GM21423 (cell line): ENCODE measurements at regions not wholly inside any gene's neighbourhood (a gene's known extent, or its start where the extent isn't known, plus 50 kb on each side); places are given as distances from the start of the nearest gene placed in this dataset.

Source experiments
- ATAC-seq: cut with Tn5 transposase; IDR thresholded peaks from one replicate; pipeline ENCODE4 v1.9.1; 2021; ENCODE audit warnings: mild to moderate bottlenecking, moderate library complexity; ENCODE audit not compliant: unreplicated experiment

GRCh38 chr4:43343298-43343697, 450.8 kb downstream of the GRXCR1 start:
- ATAC-seq, result no peak

- no peak for ATAC-seq
These were observed 452.9 kb downstream of the GRXCR1 start for GRCh38 chr4:43345323-43345925.

DNA sequence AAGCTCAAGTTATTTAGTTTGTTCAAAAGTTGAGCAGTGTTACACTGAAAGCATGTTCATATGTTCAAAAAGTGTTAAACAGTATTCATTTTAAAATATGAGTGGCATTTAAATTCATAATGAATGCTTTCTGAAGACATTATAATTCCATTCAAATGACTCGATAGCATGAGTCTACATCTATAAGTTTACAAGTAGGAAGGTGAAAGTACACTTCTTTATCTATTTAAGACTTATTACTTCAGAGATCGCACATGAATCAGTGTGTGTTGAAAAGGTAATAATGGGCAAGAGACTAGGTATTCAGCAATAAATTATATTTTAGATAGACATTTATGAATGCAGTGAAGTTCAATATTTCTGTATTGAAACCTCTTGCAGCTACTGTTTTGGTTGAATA, 456.1 kb downstream of the GRXCR1 start:
- no peak for ATAC-seq

GRCh38 chr4:43351970-43352806, 459.7 kb downstream of the GRXCR1 start:
- no peak for ATAC-seq

- no peak for ATAC-seq
These were observed 460.3 kb downstream of the GRXCR1 start for GRCh38 chr4:43352859-43353258.

DNA sequence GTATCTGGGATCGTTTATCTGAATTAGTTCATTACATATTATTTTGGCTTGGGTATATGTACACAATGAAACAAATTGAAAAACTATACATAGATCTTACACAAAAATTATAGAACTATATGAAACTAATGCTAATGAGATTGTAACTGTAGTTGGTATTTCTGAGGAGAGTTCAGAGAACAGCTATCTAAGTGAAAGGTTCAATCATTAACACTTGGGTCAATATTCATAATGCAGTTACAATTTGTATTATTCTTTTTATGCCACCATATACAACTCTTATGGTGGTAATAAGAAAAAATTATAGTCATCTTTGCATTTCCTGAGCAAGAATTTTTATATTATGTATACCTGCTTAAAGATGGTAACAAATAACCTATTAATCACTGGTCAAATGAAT, 461.0 kb downstream of the GRXCR1 start:
- ATAC-seq, result no peak

DNA sequence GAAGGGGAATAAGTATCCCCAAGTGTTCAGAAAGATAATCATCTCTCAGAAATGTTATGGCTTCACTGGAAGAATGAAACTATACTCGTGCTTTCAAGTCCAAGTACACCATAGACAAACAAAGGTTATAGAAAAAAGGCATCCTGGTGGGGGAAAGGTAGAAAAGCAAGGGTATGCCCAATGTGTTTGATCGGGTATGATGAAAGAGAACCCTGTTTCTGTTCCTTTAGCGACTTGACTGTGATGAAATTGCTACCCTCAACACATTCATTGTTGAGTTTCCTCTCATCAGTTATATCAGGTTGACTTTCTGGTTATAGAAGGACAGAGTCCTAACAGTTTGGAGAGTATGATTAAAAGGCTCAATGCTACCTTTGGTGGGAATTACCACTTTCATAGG, 464.3 kb downstream of the GRXCR1 start:
- no peak for ATAC-seq

- no peak for ATAC-seq
These were observed 464.9 kb downstream of the GRXCR1 start for GRCh38 chr4:43357252-43357974.

DNA sequence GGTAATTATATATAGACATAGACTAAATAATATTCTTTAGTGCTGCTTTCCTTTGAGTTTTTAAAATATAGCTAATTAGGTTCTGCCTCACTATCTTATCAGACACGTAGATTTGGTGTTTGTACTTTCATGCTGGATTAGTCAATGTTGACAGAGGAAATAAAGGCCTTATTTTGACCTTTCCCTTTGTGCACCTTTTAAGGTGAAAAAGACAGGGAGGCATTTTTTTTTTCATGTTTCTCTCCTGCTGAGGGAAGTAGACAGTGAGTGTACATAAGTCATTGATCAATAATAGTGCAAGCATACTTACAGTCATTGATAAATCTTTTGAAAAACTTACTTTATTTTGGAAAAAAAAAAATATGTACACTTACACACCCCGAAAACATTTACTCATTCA, 467.8 kb downstream of the GRXCR1 start:
- no peak for ATAC-seq

DNA sequence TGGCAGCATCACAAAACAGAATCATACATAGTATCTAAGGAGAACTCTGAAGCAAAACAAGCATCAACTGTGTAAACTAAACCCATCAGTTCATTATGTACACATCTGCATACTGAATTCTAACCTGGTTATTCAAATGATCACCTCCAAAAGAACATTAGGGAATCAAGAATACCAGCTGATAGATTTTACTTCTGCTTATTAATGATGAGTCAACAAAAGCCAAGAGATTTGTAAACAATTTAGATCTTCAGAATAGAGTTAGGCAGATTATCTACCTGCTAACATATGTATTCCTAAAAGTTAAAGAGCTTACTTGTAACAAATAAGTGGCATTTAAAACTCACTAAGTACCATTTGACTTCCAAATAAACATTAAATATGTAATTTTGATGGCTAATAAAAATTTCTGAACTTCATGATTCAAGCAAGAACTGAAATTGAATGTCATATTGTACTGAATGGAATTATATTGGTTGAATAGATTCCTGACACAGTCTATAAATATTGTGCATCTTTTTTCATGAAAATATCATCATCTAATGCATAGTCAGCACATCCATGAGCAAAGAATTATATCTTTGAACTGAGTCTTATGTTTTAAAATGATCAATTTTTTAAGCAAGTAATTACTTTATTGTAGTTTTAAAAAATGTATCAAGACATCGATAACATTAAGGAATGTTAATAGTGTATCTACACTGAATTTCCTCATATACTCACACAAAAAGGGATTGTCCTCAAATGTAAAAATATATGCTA, 470.5 kb downstream of the GRXCR1 start:
- no peak for ATAC-seq

GRCh38 chr4:43369036-43369594, 476.6 kb downstream of the GRXCR1 start:
- ATAC-seq, result no peak

- no peak for ATAC-seq
These were observed 480.7 kb downstream of the GRXCR1 start for GRCh38 chr4:43373201-43373600.

DNA sequence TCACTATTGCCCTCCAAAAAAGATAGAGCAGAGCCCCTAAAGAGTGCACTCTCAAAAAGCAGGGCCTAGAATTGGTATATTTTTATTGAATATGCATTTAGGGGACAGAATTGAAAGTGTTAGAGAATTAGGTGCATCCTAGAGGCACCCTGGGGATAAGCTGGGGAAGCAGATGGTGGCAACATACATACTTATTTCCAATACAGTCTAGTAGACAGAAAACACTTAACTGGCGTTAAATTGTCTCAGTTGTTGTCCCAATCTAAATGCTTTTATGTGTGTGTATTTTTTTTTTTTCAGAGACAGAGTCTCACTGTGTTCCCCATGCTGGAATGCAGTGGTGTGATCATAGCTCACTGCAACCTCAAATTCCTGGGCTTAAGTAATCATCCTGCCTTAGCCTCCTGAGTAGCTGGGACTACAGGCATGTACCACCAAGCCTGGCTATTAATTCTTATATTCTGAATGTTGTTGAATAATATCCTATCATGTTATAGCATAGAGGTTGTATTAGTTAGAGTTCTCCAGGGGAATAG, 481.8 kb downstream of the GRXCR1 start:
- no peak for ATAC-seq

DNA sequence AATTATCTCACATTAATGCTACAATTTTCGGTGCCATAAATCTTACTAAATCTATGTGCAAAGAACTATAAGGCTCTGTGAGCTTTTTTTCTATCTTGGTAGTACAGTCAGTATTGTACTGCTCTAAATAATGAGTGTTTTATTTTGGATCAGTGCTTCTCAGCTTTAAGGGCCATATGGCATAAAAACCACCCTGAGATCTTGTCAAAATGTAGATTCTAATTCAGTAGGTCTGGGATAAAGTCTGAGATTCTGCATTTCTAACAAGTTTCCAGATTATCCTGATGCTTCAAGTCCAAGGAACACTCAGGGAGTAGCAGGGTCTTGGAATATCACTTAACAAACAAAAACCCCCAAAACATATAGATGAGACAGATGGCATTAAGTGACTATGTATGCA, 486.5 kb downstream of the GRXCR1 start:
- no peak for ATAC-seq

DNA sequence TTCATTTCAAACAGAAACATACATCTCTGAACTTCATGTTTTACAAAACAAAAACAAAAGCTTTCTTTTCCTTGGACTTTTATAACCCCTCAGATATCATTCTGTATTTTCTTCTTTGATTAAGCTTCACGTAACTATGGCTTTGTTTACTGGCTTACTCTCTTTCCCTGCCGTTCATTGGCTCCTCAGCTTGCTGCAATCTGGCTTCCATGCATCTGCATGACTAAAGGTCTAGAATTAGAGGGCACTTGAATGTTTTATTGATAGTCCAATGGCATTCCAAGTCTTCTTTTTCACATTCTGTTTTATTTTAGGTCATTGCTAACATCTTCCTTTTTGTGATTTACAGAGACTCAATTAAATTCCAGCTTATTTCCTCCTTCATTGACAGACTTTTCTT, 487.6 kb downstream of the GRXCR1 start:
- ATAC-seq, result no peak

DNA sequence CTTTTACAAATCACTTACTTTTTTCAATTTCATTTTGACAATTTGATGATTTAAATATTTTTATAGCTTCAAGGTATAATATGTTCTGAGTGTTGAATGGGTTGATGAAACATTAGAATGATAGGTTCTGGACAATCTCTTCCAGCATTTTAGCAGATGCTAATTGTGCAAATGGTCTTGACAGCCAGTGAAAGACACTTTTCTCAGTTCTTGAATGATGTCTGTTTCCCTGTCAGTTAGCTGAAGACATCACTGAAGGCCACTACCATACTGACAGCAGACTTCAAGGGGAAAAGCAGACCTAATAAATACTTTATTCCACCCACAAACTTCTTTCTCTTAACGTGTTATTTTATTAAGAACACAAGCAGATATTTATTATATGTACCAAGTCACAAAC, 498.6 kb downstream of the GRXCR1 start:
- ATAC-seq, result no peak

- ATAC-seq, result no peak
These were observed 502.5 kb downstream of the GRXCR1 start for GRCh38 chr4:43394976-43395375.

- no peak for ATAC-seq
These were observed 507.2 kb downstream of the GRXCR1 start for GRCh38 chr4:43399726-43400125.

GRCh38 chr4:43402393-43402792, 509.9 kb downstream of the GRXCR1 start:
- ATAC-seq, result no peak

- no peak for ATAC-seq
These were observed 518.1 kb downstream of the GRXCR1 start for GRCh38 chr4:43410636-43411035.

- ATAC-seq, result no peak
These were observed 518.7 kb downstream of the GRXCR1 start for GRCh38 chr4:43411226-43411625.
